Panc1 (cell line): ENCODE measurements at regions not wholly inside any gene's neighbourhood (a gene's known extent, or its start where the extent isn't known, plus 50 kb on each side); places are given as distances from the start of the nearest gene placed in this dataset.

Source experiments
- ATAC-seq: fragments of 200-7000 bp; cut with Tn5 transposase; 2 replicates; pipeline ENCODE4 v1.9.1; 2020; ENCODE audit warnings: mild to moderate bottlenecking, moderate library complexity
- BruUV-seq: library from RNA; stranded (reverse); fragments of 400-500 nt; replicated peaks from 2 replicates; lab custom pipeline; 2021; lab: Mats Ljungman, UMichigan
- CTCF ChIA-PET: fragments of 300-600 bp; sonication (Branson Sonifier 250); formaldehyde crosslinking; loops from one replicate; lab custom pipeline; 2022; ENCODE audit warnings: antibody characterized with exemption; lab: Charles Lee
- POLR2A ChIA-PET: fragments of 300-600 bp; sonication (Branson Sonifier 250); formaldehyde crosslinking; loops from one replicate; lab custom pipeline; 2022; ENCODE audit warnings: antibody characterized with exemption; lab: Charles Lee
- DNase-seq: peaks from one replicate; pipeline ENCODE4 v3.0.0-alpha.2; 2010; ENCODE audit warnings: low read depth, low spot score
- H3K27ac ChIP-seq: 2 replicates; pipeline ENCODE4 v1.5.1; 2011; ENCODE audit warnings: mild to moderate bottlenecking, low read length, inconsistent platforms
- H3K27me3 ChIP-seq: fragments of 200-500 bp; sonication (Bioruptor generic); 2 replicates; pipeline ENCODE4 v1.6.0; 2014; ENCODE audit warnings: low read length, inconsistent platforms; ENCODE audit not compliant: control insufficient read depth, insufficient read depth
- H3K36me3 ChIP-seq: fragments of 200-500 bp; sonication (Bioruptor generic); 2 replicates; pipeline ENCODE4 v1.5.1; 2014; ENCODE audit warnings: inconsistent platforms, mild to moderate bottlenecking, low read length, moderate library complexity; ENCODE audit not compliant: control insufficient read depth, insufficient read depth
- H3K4me1 ChIP-seq: 2 replicates; pipeline ENCODE4 v1.5.1; 2011; ENCODE audit warnings: inconsistent platforms, mild to moderate bottlenecking, low read length, moderate library complexity; ENCODE audit not compliant: control insufficient read depth, insufficient read depth
- H3K4me3 ChIP-seq, 2 experiments: 2 replicates each; pipeline ENCODE4 v1.5.1; 2011 to 2012; ENCODE audit warnings: low read depth in 2 of 2, low read length in 2 of 2, mild to moderate bottlenecking in 2 of 2, inconsistent platforms in 1 of 2, moderate library complexity in 1 of 2
- H3K9me3 ChIP-seq: fragments of 200-500 bp; sonication (Bioruptor generic); 2 replicates; pipeline ENCODE4 v1.5.1; 2014; ENCODE audit warnings: low read depth, mild to moderate bottlenecking, inconsistent platforms, low read length, moderate library complexity; ENCODE audit not compliant: control insufficient read depth, insufficient read depth
- CTCF ChIP-seq: fragments of 450-650 bp; IDR thresholded peaks from 2 replicates; pipeline ENCODE4 v1.5.1; 2017; ENCODE audit warnings: mild to moderate bottlenecking
- POLR2AphosphoS5 ChIP-seq: IDR thresholded peaks from 2 replicates; pipeline ENCODE4 v1.6.1; 2012; ENCODE audit warnings: mild to moderate bottlenecking, low read depth, low read length, moderate library complexity
- REST ChIP-seq, 2 experiments: IDR thresholded peaks; 2 replicates each; pipeline ENCODE4 v1.6.1; 2011 to 2012; ENCODE audit warnings: low read depth in 2 of 2, control low read depth in 1 of 2, low read length in 1 of 2, mild to moderate bottlenecking in 1 of 2, moderate library complexity in 1 of 2; ENCODE audit not compliant: insufficient read depth in 1 of 2
- SIN3A ChIP-seq: IDR thresholded peaks from 2 replicates; pipeline ENCODE4 v1.6.1; 2012; ENCODE audit warnings: low read depth, mild to moderate bottlenecking, low read length, moderate library complexity, borderline replicate concordance; ENCODE audit not compliant: insufficient read depth
- TCF7L2 ChIP-seq: IDR thresholded peaks from 2 replicates; pipeline ENCODE4 v1.6.1; 2011; ENCODE audit warnings: mild to moderate bottlenecking, low read depth, low read length, inconsistent platforms
- in situ Hi-C: cut with HindIII; loops from 2 replicates; pipeline ENCODE4 v1.10.0; 2016; ENCODE audit warnings: low sequenced_read_pairs, low pct_unique_long_range_greater_than_20kb
- intact Hi-C: fragments of 100-400 bp; cut with micrococcal nuclease; formaldehyde crosslinking; loops from one replicate; pipeline ENCODE4 v1.10.0; 2022; ENCODE audit not compliant: unreplicated experiment

GRCh38 chr6:19013026-19013705 is 626.0 kb downstream of the RNF144B start:
- ATAC-seq (no peak), DNase-seq (no peak)
- CTCF ChIA-PET = no interaction called here
- Histone ChIP-seq H3K9me3 (no peaks in the 10 kb centered on the region), H3K4me1 (no peaks in the 10 kb centered on the region), H3K27me3 (no peaks in the 10 kb centered on the region), H3K4me3 (no peak overlapping the region), H3K36me3 (no peaks in the 10 kb centered on the region), H3K27ac (no peak overlapping the region)
- intact Hi-C loops (no loop called here), in situ Hi-C loops (no loop called here)
- no peak for TF ChIP-seq REST (IDR thresholded peaks at IDR 0.05; ENCODE audit: insufficient read depth in 1 of 2, low read depth in 2 of 2, low read length in 1 of 2)
- no peak for TF ChIP-seq TCF7L2
- no peak for TF ChIP-seq POLR2AphosphoS5
- no peak for TF ChIP-seq SIN3A
- no peak for TF ChIP-seq CTCF
- POLR2A ChIA-PET = no interaction called here
- BruUV-seq = no TSS peak

- ChIA-PET POLR2A (no interaction called here), CTCF (no interaction called here)
- H3K4me1 ChIP-seq = no peaks in the 10 kb centered on the region
- TF ChIP-seq CTCF = peak; percentile 73
- TF ChIP-seq REST (IDR thresholded peaks at IDR 0.05; ENCODE audit: insufficient read depth in 1 of 2, low read depth in 2 of 2, low read length in 1 of 2) = no peak
- peak; percentile 39; the same call in 1 of the 2 replicates for TF ChIP-seq TCF7L2
- in situ Hi-C loops (no loop called here), intact Hi-C loops (loop anchor here (5.0 to 10.0 kb wide), 2 partner anchors 828 to 1030 kb away; no protein-coding TSS in a partner anchor)
- no peaks in the 10 kb centered on the region for H3K9me3 ChIP-seq
- ATAC-seq (peak; percentile 69; the same call in 1 of the 2 replicates), DNase-seq (peak; percentile 28)
- BruUV-seq = no TSS peak
- H3K27ac ChIP-seq = no peak overlapping the region
- no peaks in the 10 kb centered on the region for H3K36me3 ChIP-seq
- no peaks in the 10 kb centered on the region for H3K27me3 ChIP-seq
- no peak overlapping the region for H3K4me3 ChIP-seq
Observed at GRCh38 chr6:19024737-19025136, 637.6 kb downstream of the RNF144B start.
